ENCODE measurements at regions not wholly inside any gene's neighbourhood (a gene's known extent, or its start where the extent isn't known, plus 50 kb on each side); places are given as distances from the start of the nearest gene placed in this dataset.

DNA sequence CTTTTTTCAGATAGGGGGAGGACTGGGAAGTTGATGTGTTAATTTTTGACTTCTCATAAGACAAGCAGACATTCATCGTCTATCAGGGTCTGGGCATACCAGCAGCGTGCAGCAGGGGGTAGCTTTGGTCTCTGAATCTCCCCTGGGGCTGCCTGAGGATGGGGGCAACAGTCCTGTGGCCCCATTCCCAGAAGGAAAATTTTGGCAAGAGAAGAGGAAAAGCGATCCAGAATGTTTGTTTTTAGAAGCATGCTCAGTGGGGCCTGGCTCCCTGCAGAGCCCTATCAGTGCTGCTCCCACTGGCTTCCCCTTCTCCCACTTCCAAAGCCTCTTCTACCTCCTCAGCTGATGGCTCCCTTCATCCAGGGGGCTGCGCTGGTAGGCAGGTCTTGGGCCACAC is 194.8 kb upstream of the IL12B start:
- Histone ChIP-seq H3K9me3 (no peaks in the 10 kb centered on the region), H3K27ac (no peak overlapping the region), H3K4me1 (replicated peaks) (no peaks in the 10 kb centered on the region), H3K27me3 (replicated peaks; ENCODE audit: insufficient read depth) (no peaks in the 10 kb centered on the region), H3K36me3 (no peaks in the 10 kb centered on the region), H3K4me3 (no peak overlapping the region)
- intact Hi-C loops (cut with DNase I): no loop called here
- TF ChIP-seq POLR2A (IDR thresholded peaks at IDR 0.05) (no peak), CTCF (IDR thresholded peaks at IDR 0.05) (no peak), POLR2AphosphoS5 (IDR thresholded peaks at IDR 0.05) (no peak)
- 46% methylated on average over 4 of the region's 4 CpGs for WGBS
- DNase-seq (ENCODE audit: low spot score): no peak

DNA sequence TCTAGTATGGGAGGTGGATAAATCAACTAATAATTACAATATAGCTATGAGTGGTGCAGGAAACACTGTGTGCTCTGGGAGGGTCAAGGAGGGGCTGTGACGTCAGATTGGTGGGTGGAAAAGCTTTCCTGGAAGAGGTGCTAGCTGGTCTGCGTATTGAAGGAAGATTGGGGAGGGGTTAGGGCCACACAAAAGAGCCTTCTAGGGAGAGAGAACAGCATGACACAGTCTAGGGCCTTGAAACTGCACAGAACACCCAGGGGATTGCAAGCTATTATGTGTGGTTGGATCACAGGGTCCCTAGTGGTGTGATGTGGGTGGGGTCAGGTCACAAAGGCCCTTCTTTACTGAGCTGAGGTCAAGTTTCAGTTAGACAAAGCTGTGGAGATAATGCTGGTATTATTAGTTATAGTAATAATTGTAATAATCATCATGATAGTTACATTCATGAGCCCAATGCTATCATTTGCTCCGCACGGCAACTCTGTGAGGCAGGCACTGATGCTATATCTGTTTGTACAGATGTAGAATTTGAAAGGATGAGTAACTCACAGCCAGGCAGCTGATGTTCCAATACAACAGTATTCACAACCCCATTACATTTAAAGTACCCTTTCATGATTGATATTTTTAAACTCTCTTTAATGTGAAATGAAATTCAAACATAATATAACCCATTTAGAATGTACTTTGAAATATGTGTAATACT is 197.4 kb upstream of the IL12B start:
- no peak for DNase-seq (ENCODE audit: low spot score)
- Histone ChIP-seq H3K27me3 (replicated peaks; ENCODE audit: insufficient read depth) (no peaks in the 10 kb centered on the region), H3K36me3 (no peaks in the 10 kb centered on the region), H3K4me3 (no peak overlapping the region), H3K27ac (no peak overlapping the region), H3K9me3 (no peaks in the 10 kb centered on the region), H3K4me1 (replicated peaks) (no peaks in the 10 kb centered on the region)
- 83% methylated on average over 4 of the region's 4 CpGs for WGBS
- intact Hi-C loops (cut with DNase I): no loop called here
- TF ChIP-seq CTCF (IDR thresholded peaks at IDR 0.05): no peak
- no peak for TF ChIP-seq POLR2A (IDR thresholded peaks at IDR 0.05)
- no peak for TF ChIP-seq POLR2AphosphoS5 (IDR thresholded peaks at IDR 0.05)

DNA sequence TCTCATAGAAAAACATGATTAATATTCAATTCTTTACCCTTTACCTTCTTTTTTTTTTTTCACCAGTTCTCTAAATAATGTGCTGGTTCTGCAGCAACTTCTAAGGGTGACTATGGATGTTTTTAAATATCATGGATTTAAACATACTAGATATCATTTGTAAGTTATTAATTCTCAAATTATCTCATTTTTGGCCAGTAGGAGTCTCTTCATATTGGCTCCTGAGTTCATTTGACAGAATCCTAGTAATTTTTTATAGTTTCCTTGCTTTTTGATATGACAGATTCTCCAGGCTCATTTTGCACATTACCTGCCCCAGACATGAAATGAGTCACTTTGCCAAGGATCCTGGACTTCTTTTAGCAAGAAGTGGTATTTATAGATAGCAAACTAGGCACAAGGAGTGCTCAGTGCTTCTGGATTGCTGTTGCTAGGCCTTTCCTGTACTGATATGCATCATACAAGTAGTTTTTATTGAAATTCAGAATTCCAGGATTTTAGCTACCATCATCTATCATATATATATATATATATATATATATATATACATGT is 201.3 kb upstream of the IL12B start:
- TF ChIP-seq POLR2A (IDR thresholded peaks at IDR 0.05): no peak
- no peak for TF ChIP-seq CTCF (IDR thresholded peaks at IDR 0.05)
- no peak for TF ChIP-seq POLR2AphosphoS5 (IDR thresholded peaks at IDR 0.05)
- H3K27ac ChIP-seq: no peak overlapping the region
- intact Hi-C loops (cut with DNase I): no loop called here

DNA sequence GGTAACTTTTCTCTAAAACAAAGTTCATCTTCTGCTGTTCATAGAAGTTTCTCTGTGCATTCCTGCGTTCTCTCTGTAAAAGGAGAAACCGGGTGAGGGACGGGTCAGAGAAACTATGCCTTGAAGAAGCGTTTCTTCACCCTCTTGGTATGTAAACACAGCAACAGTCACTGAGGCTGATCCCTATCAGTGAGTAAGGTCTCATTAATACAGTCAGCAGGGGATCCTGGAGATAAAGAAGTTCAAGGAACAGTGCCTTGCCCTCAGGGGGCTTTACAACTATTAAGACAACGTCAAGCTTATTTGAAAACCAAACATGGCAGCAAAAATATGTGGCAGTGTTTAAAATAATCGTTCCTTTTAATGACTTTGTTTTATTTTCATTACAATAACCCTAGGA is 202.9 kb upstream of the IL12B start:
- 47% methylated on average over 6 of the region's 6 CpGs for WGBS
- no peaks in the 10 kb centered on the region for H3K9me3 ChIP-seq
- no peaks in the 10 kb centered on the region for H3K36me3 ChIP-seq
- no peak overlapping the region for H3K4me3 ChIP-seq
- TF ChIP-seq CTCF (IDR thresholded peaks at IDR 0.05): no peak
- no peak for TF ChIP-seq POLR2A (IDR thresholded peaks at IDR 0.05)
- TF ChIP-seq POLR2AphosphoS5 (IDR thresholded peaks at IDR 0.05): no peak
- no peak for DNase-seq (ENCODE audit: low spot score)
- H3K27ac ChIP-seq: no peak overlapping the region
- intact Hi-C loops (cut with DNase I): no loop called here
- H3K27me3 ChIP-seq (replicated peaks; ENCODE audit: insufficient read depth): no peaks in the 10 kb centered on the region
- H3K4me1 ChIP-seq (replicated peaks): no peaks in the 10 kb centered on the region

More for the DNA sequence above, 201.3 kb upstream of the IL12B start:
- Histone ChIP-seq H3K27me3 (replicated peaks; ENCODE audit: insufficient read depth) (no peaks in the 10 kb centered on the region), H3K9me3 (no peaks in the 10 kb centered on the region), H3K4me1 (replicated peaks) (no peaks in the 10 kb centered on the region), H3K4me3 (no peak overlapping the region), H3K36me3 (no peaks in the 10 kb centered on the region)
- DNase-seq (ENCODE audit: low spot score): no peak

GRCh38 chr5:159536166-159536565 is 205.9 kb upstream of the IL12B start:
- H3K4me1 ChIP-seq (replicated peaks): no peaks in the 10 kb centered on the region
- 88% methylated on average over 3 of the region's 3 CpGs for WGBS
- H3K36me3 ChIP-seq: no peaks in the 10 kb centered on the region
- H3K27me3 ChIP-seq (replicated peaks; ENCODE audit: insufficient read depth): no peaks in the 10 kb centered on the region
- no peaks in the 10 kb centered on the region for H3K9me3 ChIP-seq
- H3K27ac ChIP-seq: no peak overlapping the region
- no peak overlapping the region for H3K4me3 ChIP-seq
- intact Hi-C loops (cut with DNase I): loop anchor here (5.0 kb wide), 1 partner anchor 381 kb away; the partner anchor contains the start of gene ADRA1B
- no peak for TF ChIP-seq POLR2A (IDR thresholded peaks at IDR 0.05)
- no peak for TF ChIP-seq CTCF (IDR thresholded peaks at IDR 0.05)
- TF ChIP-seq POLR2AphosphoS5 (IDR thresholded peaks at IDR 0.05): no peak
- DNase-seq (ENCODE audit: low spot score): no peak
